Gastroesophageal sphincter (tissue), 3 donors: ENCODE measurements at regions not wholly inside any gene's neighbourhood (a gene's known extent, or its start where the extent isn't known, plus 50 kb on each side); places are given as distances from the start of the nearest gene placed in this dataset.

ENCODE experiments used
- POLR2A ChIP-seq, 2 donors: fragments of 450-650 bp; IDR thresholded peaks; one replicate each; pipeline ENCODE4 v1.6.1; 2017; ENCODE audit warnings: antibody characterized with exemption in 2 of 2, mild to moderate bottlenecking in 2 of 2, moderate library complexity in 1 of 2
- POLR2AphosphoS5 ChIP-seq: sonication (generic); formaldehyde crosslinking; IDR thresholded peaks from one replicate; pipeline ENCODE4 v1.6.1; 2017; ENCODE audit warnings: antibody characterized with exemption
- TF ChIP-seq, protein P1 (sequence below), 4 experiments: fragments of 200-600 bp in 2 of 4; fragments of 450-650 bp in 2 of 4; sonication (generic) in 1 of 4; IDR thresholded peaks; one replicate each; pipeline ENCODE4 v1.5.1; 2017 to 2019; ENCODE audit warnings: antibody characterized with exemption in 4 of 4, mild to moderate bottlenecking in 2 of 4, moderate library complexity in 2 of 4

DNA sequence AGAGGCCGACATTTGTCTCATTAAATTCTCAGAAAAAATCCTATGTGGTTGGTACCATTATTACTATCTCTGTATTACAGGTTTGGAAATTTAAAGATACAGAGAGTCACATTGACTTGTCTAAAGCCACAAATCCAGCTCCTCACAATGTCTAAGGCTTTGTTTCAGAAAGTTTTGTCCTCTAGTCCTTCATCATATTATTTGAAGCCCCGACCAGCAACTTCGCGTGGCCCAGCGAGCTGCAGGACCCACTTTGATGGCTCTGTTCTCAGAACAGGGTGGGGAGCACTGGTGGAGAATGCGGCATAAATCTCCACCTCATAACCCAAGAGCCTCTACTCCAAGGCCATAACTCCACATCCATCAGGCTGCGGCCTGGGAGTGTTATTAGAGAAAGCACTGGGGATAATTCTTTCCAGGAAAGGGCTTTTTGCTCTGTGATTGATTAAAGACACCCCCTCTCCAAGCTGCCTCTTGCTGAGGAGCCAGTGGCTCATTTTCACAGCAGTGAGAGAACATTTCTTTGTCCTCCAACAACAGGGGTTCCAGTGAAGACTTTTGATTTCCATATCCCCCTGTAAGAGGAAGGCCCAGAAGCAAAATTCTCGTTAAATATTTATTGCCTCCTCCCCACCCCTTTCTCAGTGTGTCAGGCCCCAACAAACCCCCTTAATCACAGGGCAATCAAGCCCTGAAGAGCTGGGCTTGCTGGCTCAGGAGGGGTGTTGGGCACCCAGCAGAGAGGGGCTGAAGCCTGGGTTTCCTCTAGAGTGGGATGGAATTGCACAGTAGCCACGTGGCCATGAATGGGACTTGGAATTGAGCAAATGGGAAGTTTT lies 113.7 kb upstream of the CDH11 start:
- TF ChIP-seq, protein P1, sequence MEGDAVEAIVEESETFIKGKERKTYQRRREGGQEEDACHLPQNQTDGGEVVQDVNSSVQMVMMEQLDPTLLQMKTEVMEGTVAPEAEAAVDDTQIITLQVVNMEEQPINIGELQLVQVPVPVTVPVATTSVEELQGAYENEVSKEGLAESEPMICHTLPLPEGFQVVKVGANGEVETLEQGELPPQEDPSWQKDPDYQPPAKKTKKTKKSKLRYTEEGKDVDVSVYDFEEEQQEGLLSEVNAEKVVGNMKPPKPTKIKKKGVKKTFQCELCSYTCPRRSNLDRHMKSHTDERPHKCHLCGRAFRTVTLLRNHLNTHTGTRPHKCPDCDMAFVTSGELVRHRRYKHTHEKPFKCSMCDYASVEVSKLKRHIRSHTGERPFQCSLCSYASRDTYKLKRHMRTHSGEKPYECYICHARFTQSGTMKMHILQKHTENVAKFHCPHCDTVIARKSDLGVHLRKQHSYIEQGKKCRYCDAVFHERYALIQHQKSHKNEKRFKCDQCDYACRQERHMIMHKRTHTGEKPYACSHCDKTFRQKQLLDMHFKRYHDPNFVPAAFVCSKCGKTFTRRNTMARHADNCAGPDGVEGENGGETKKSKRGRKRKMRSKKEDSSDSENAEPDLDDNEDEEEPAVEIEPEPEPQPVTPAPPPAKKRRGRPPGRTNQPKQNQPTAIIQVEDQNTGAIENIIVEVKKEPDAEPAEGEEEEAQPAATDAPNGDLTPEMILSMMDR (IDR thresholded peaks at IDR 0.05) = no peak
- TF ChIP-seq POLR2AphosphoS5 = no peak
- no peak for TF ChIP-seq POLR2A (IDR thresholded peaks at IDR 0.05)
